IgD-negative memory B cell (primary cell): ENCODE measurements at regions not wholly inside any gene's neighbourhood (a gene's known extent, or its start where the extent isn't known, plus 50 kb on each side); places are given as distances from the start of the nearest gene placed in this dataset.

Experiments used
- H3K27ac Mint-ChIP-seq, 3 donors: one replicate each; pipeline ENCODE4 v1.8.0; 2020 to 2022; ENCODE audit warnings: mild to moderate bottlenecking in 3 of 3, mixed read lengths in 3 of 3, moderate library complexity in 1 of 3
- H3K27me3 Mint-ChIP-seq: one replicate; pipeline ENCODE4 v1.8.0; 2021; ENCODE audit warnings: mixed read lengths
- H3K36me3 Mint-ChIP-seq: one replicate; pipeline ENCODE4 v1.8.0; 2020; ENCODE audit warnings: mild to moderate bottlenecking, mixed read lengths
- H3K4me1 Mint-ChIP-seq, 3 donors: one replicate each; pipeline ENCODE4 v1.8.0; 2020 to 2022; ENCODE audit warnings: mixed read lengths in 3 of 3, mild to moderate bottlenecking in 1 of 3
- H3K4me3 Mint-ChIP-seq, 4 donors: one replicate each; pipeline ENCODE4 v1.8.0; 2020 to 2022; ENCODE audit warnings: mild to moderate bottlenecking in 4 of 4, mixed read lengths in 4 of 4, moderate library complexity in 3 of 4
- H3K9me3 Mint-ChIP-seq, 3 donors: one replicate each; pipeline ENCODE4 v1.8.0; 2020 to 2021; ENCODE audit warnings: mixed read lengths in 3 of 3, mild to moderate bottlenecking in 1 of 3

GRCh38 chr15:59739557-59740186, 50.6 kb upstream of the BNIP2 start:
- peaks cover 2% of the 10 kb centered on the region for H3K36me3 Mint-ChIP-seq
- H3K9me3 Mint-ChIP-seq = peaks cover 6 to 9% (median 8%) of the 10 kb centered on the region in 3 donors
- no peak overlapping the region for H3K4me3 Mint-ChIP-seq
- H3K27ac Mint-ChIP-seq = no peak overlapping the region
- H3K4me1 Mint-ChIP-seq = no peaks in the 10 kb centered on the region
- H3K27me3 Mint-ChIP-seq = peaks cover 9% of the 10 kb centered on the region
